ENCODE measurements at regions not wholly inside any gene's neighbourhood (a gene's known extent, or its start where the extent isn't known, plus 50 kb on each side); places are given as distances from the start of the nearest gene placed in this dataset.

DNA sequence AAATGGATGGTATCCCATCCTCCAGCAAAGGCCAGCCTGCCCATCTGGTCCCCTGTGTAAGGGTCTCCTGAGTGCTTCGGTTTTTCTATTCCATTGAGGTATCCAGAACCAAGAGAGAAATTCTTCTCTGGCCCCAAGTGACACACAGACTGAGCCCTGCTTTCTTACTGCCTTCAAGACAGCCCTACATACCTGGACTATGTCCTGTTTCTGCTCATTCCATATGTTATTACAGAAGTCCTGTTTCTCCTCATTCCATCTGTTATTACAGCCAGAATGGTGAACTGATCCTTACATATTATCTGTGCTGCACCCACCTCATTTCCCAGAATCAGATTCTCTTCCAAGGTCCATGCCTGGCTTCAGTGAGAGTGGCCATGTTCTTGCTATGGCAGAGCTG is 115.2 kb downstream of the DCLK3 start:
- no peak overlapping the region for H4K8ac ChIP-seq (ENCODE audit: low read length)
- H3K79me1 ChIP-seq (replicated peaks; ENCODE audit: low read length, poor library complexity, severe bottlenecking), result no peaks in the 10 kb centered on the region
- no peak overlapping the region for H2BK15ac ChIP-seq (ENCODE audit: low read depth, poor library complexity, severe bottlenecking)
- no peak overlapping the region for H3K23ac ChIP-seq (ENCODE audit: low read length in 2 of 2)
- no peaks in the 10 kb centered on the region for H3K27me3 ChIP-seq (ENCODE audit: control insufficient read depth in 1 of 2, insufficient read depth in 1 of 2, low read length in 2 of 2)
- H3K4ac ChIP-seq (ENCODE audit: low read depth in 1 of 2, low read length in 2 of 2), result no peak overlapping the region
- H3K4me2 ChIP-seq (ENCODE audit: low read length, poor library complexity, severe bottlenecking), result no peak overlapping the region
- no peak overlapping the region for H2BK120ac ChIP-seq (ENCODE audit: low read depth, low read length)
- peak overlapping the region; percentile 81 for H3K27ac ChIP-seq (ENCODE audit: low read length, poor library complexity, severe bottlenecking)
- peaks cover 12% of the 10 kb centered on the region for H3K4me1 ChIP-seq (ENCODE audit: control insufficient read depth, insufficient read depth, low read depth, low read length)
- H3K14ac ChIP-seq (ENCODE audit: low read length in 2 of 2), result no peak overlapping the region
- WGBS, result 84% methylated on average over 1 of the region's 1 CpG
- H4K91ac ChIP-seq (ENCODE audit: low read length), result no peak overlapping the region
- H2BK12ac ChIP-seq (ENCODE audit: low read length in 2 of 2), result no peak overlapping the region
- H3K4me3 ChIP-seq (ENCODE audit: insufficient read depth in 1 of 2, low read depth in 1 of 2, low read length in 2 of 2), result no peak overlapping the region
- peak overlapping the region; percentile 2 for H2BK5ac ChIP-seq (ENCODE audit: low read depth, low read length, poor library complexity, severe bottlenecking)
- H3K36me3 ChIP-seq (ENCODE audit: control insufficient read depth in 1 of 2, insufficient read depth in 2 of 2, low read depth in 1 of 2, low read length in 2 of 2), result no peaks in the 10 kb centered on the region
- H3K18ac ChIP-seq (ENCODE audit: low read depth in 1 of 2, low read length in 2 of 2), result no peak overlapping the region
- H3K9me3 ChIP-seq (ENCODE audit: control insufficient read depth, low read length), result no peaks in the 10 kb centered on the region
- peak overlapping the region; percentile 38 for H2AK5ac ChIP-seq (ENCODE audit: low read length, severe bottlenecking)
- peak; percentile 3 for DNase-seq
- H3K9ac ChIP-seq (ENCODE audit: low read length), result no peak overlapping the region
- H2AFZ ChIP-seq (ENCODE audit: low read depth, low read length), result no peak overlapping the region

DNA sequence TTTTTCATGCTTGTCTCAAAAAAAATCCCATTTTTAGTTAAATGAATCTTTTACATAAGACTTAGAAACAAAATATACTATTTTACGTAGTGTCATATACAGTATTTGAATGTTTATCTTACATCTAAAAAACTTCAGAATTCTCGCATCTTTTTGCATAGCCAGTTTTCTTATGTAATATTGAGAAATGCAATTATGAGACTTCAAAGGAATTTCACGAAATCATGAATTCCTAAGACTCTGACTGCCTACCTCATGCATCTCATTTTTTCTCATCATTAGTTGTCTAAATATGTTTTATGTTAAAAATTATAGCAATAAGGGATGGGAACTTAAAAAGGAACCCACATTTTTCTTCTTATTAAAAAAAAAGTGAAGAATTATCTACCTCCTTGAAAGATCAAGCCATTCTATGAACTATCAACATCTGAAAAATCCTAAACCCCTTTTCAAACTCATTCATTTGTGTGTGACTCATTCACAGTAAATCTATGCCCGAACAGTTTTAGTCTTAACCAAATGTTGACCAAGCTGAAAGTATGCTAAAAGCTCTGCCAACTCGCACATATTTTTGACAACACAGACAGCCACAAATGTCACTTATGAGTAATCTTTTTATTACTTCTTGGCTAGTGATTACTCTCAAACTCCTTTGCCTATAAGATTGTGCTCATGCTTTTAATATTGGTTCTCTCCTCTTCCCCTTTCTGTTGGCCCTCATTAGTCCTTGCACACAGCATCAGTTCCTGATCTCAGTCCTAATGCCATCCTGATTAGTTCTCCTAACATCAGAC is 115.9 kb downstream of the DCLK3 start:
- H3K18ac ChIP-seq (ENCODE audit: low read depth in 1 of 2, low read length in 2 of 2), result no peak overlapping the region
- H2BK12ac ChIP-seq (ENCODE audit: low read length in 2 of 2), result no peak overlapping the region
- H2AK5ac ChIP-seq (ENCODE audit: low read length, severe bottlenecking), result no peak overlapping the region
- no peak overlapping the region for H3K4me3 ChIP-seq (ENCODE audit: insufficient read depth in 1 of 2, low read depth in 1 of 2, low read length in 2 of 2)
- no peak overlapping the region for H4K91ac ChIP-seq (ENCODE audit: low read length)
- H3K4me1 ChIP-seq (ENCODE audit: control insufficient read depth, insufficient read depth, low read depth, low read length), result peaks cover 10% of the 10 kb centered on the region
- no peak overlapping the region for H3K14ac ChIP-seq (ENCODE audit: low read length in 2 of 2)
- no peak overlapping the region for H2AFZ ChIP-seq (ENCODE audit: low read depth, low read length)
- H2BK15ac ChIP-seq (ENCODE audit: low read depth, poor library complexity, severe bottlenecking), result no peak overlapping the region
- DNase-seq, result peak; percentile 56
- H2BK120ac ChIP-seq (ENCODE audit: low read depth, low read length), result no peak overlapping the region
- no peaks in the 10 kb centered on the region for H3K27me3 ChIP-seq (ENCODE audit: control insufficient read depth in 1 of 2, insufficient read depth in 1 of 2, low read length in 2 of 2)
- no peak overlapping the region for H3K4ac ChIP-seq (ENCODE audit: low read depth in 1 of 2, low read length in 2 of 2)
- WGBS, result 14% methylated on average over 2 of the region's 5 CpGs
- no peaks in the 10 kb centered on the region for H3K36me3 ChIP-seq (ENCODE audit: control insufficient read depth in 1 of 2, insufficient read depth in 2 of 2, low read depth in 1 of 2, low read length in 2 of 2)
- H3K23ac ChIP-seq (ENCODE audit: low read length in 2 of 2), result no peak overlapping the region
- H3K27ac ChIP-seq (ENCODE audit: low read length, poor library complexity, severe bottlenecking), result peak overlapping the region; percentile 81
- H3K9me3 ChIP-seq (ENCODE audit: control insufficient read depth, low read length), result no peaks in the 10 kb centered on the region
- H3K4me2 ChIP-seq (ENCODE audit: low read length, poor library complexity, severe bottlenecking), result no peak overlapping the region
- peak overlapping the region; percentile 2 for H2BK5ac ChIP-seq (ENCODE audit: low read depth, low read length, poor library complexity, severe bottlenecking)
- peak overlapping the region; percentile 4 for H3K9ac ChIP-seq (ENCODE audit: low read length)
- H4K8ac ChIP-seq (ENCODE audit: low read length), result no peak overlapping the region
- H3K79me1 ChIP-seq (replicated peaks; ENCODE audit: low read length, poor library complexity, severe bottlenecking), result no peaks in the 10 kb centered on the region

DNA sequence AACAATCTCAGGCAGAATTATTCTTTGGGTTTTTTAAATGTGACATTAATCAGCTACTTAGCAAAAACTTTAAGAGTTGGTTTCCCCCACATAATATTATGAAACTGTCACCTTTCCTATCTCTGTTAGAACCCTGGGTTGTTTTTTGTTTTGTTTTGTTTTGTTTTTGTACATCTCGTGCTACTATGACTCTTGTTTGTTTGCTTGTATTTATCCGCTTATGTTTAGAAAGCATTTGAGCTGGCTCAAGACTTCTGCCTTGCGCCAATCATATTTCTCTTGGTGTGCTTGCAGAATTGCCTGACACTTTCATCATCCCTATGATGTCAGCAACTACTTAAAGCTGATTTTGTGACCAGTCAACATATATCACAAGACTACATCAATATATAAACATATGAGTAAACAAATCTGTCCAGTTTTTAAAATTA is 116.9 kb downstream of the DCLK3 start:
- H3K4me2 ChIP-seq (ENCODE audit: low read length, poor library complexity, severe bottlenecking), result no peak overlapping the region

DNA sequence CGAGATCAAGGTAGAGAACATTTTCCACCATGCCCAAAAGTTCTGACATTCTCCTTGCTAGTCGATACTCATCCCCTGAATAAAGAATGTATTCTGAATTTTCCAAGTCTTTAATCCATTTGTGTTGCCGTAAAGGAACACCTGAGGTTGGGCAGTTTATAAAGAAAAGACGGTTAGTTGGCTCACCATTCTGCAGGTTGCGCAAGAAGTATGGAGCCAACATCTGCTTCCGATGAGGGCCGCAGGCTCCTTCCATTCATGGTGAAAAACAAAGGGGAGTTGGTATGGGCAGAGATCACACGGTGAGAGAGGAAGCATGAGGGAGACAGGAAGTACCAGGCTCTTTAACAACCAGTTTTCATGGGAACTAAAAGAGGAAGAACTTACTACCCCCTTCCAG is 121.2 kb downstream of the DCLK3 start:
- Histone ChIP-seq H3K36me3 (ENCODE audit: control insufficient read depth in 1 of 2, insufficient read depth in 2 of 2, low read depth in 1 of 2, low read length in 2 of 2) (no peaks in the 10 kb centered on the region), H4K8ac (ENCODE audit: low read length) (no peak overlapping the region), H3K4ac (ENCODE audit: low read depth in 1 of 2, low read length in 2 of 2) (no peak overlapping the region), H3K23ac (ENCODE audit: low read length in 2 of 2) (no peak overlapping the region), H3K4me1 (ENCODE audit: control insufficient read depth, insufficient read depth, low read depth, low read length) (no peaks in the 10 kb centered on the region), H2AK5ac (ENCODE audit: low read length, severe bottlenecking) (no peak overlapping the region), H3K14ac (ENCODE audit: low read length in 2 of 2) (no peak overlapping the region), H3K79me1 (replicated peaks; ENCODE audit: low read length, poor library complexity, severe bottlenecking) (no peaks in the 10 kb centered on the region), H3K9me3 (ENCODE audit: control insufficient read depth, low read length) (no peaks in the 10 kb centered on the region), H3K4me2 (ENCODE audit: low read length, poor library complexity, severe bottlenecking) (no peak overlapping the region), H3K4me3 (ENCODE audit: insufficient read depth in 1 of 2, low read depth in 1 of 2, low read length in 2 of 2) (no peak overlapping the region), H2BK12ac (ENCODE audit: low read length in 2 of 2) (no peak overlapping the region), H4K91ac (ENCODE audit: low read length) (no peak overlapping the region), H3K18ac (ENCODE audit: low read depth in 1 of 2, low read length in 2 of 2) (no peak overlapping the region), H2AFZ (ENCODE audit: low read depth, low read length) (no peak overlapping the region), H3K9ac (ENCODE audit: low read length) (no peak overlapping the region), H2BK5ac (ENCODE audit: low read depth, low read length, poor library complexity, severe bottlenecking) (no peak overlapping the region), H2BK15ac (ENCODE audit: low read depth, poor library complexity, severe bottlenecking) (no peak overlapping the region), H3K27me3 (ENCODE audit: control insufficient read depth in 1 of 2, insufficient read depth in 1 of 2, low read length in 2 of 2) (no peaks in the 10 kb centered on the region), H3K27ac (ENCODE audit: low read length, poor library complexity, severe bottlenecking) (no peak overlapping the region), H2BK120ac (ENCODE audit: low read depth, low read length) (no peak overlapping the region)
- WGBS, result 92% methylated on average over 8 of the region's 8 CpGs
- no peak for DNase-seq

More for the DNA sequence above, 116.9 kb downstream of the DCLK3 start:
- Histone ChIP-seq H2AK5ac (ENCODE audit: low read length, severe bottlenecking) (peak overlapping the region; percentile 5), H3K9me3 (ENCODE audit: control insufficient read depth, low read length) (no peaks in the 10 kb centered on the region), H3K18ac (ENCODE audit: low read depth in 1 of 2, low read length in 2 of 2) (no peak overlapping the region), H3K79me1 (replicated peaks; ENCODE audit: low read length, poor library complexity, severe bottlenecking) (no peaks in the 10 kb centered on the region), H2BK15ac (ENCODE audit: low read depth, poor library complexity, severe bottlenecking) (no peak overlapping the region), H3K27me3 (ENCODE audit: control insufficient read depth in 1 of 2, insufficient read depth in 1 of 2, low read length in 2 of 2) (no peaks in the 10 kb centered on the region), H2AFZ (ENCODE audit: low read depth, low read length) (no peak overlapping the region), H4K8ac (ENCODE audit: low read length) (no peak overlapping the region), H2BK12ac (ENCODE audit: low read length in 2 of 2) (no peak overlapping the region), H3K27ac (ENCODE audit: low read length, poor library complexity, severe bottlenecking) (no peak overlapping the region), H3K14ac (ENCODE audit: low read length in 2 of 2) (no peak overlapping the region), H3K4ac (ENCODE audit: low read depth in 1 of 2, low read length in 2 of 2) (no peak overlapping the region), H3K23ac (ENCODE audit: low read length in 2 of 2) (no peak overlapping the region), H3K9ac (ENCODE audit: low read length) (no peak overlapping the region), H3K4me3 (ENCODE audit: insufficient read depth in 1 of 2, low read depth in 1 of 2, low read length in 2 of 2) (no peak overlapping the region), H2BK120ac (ENCODE audit: low read depth, low read length) (no peak overlapping the region), H4K91ac (ENCODE audit: low read length) (no peak overlapping the region), H3K4me1 (ENCODE audit: control insufficient read depth, insufficient read depth, low read depth, low read length) (peaks cover 6% of the 10 kb centered on the region), H2BK5ac (ENCODE audit: low read depth, low read length, poor library complexity, severe bottlenecking) (no peak overlapping the region), H3K36me3 (ENCODE audit: control insufficient read depth in 1 of 2, insufficient read depth in 2 of 2, low read depth in 1 of 2, low read length in 2 of 2) (no peaks in the 10 kb centered on the region)
- DNase-seq, result peak; percentile 50
- WGBS, result 77% methylated on average over 3 of the region's 3 CpGs

Measured in mesenchymal stem cell (in vitro differentiated cells and primary cell).